ENCODE measurements at regions not wholly inside any gene's neighbourhood (a gene's known extent, or its start where the extent isn't known, plus 50 kb on each side); places are given as distances from the start of the nearest gene placed in this dataset.

- no peak for DNase-seq
These were observed 2036.2 kb upstream of the PIK3C3 start for GRCh38 chr18:39918847-39919246.

DNA sequence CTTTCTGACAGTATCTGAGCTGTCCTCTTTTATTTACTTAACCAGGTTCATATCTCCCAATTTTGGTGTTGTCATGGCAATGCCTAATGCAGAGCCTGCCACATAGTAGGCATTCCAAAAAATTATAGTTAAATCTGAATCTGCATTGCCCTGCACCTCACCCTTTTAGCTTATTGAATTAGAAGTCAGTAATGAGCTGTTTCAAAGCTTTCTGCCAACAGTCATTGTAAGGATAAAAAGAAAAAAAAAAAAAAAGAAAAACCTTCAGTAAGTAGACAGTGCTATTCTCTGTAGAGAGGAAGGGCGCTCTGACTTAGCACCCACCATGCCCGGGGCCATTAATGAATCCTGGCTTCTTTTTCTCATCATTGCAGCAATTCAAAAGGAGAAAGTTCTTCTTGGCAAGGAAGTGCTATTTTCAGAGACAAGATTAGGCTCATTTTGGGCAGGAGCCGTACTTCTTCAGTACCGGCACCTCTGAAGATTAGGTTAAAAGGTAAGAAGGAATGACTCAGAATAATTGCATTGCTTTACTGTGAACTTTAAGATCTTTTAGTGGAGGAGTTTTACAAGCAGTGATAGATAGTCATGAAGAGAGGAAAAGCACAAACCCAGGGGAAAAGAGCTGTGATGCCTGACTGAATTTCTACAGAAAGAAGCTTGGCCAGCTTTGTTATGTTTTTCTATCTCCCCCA, 2041.2 kb upstream of the PIK3C3 start:
- no peak for DNase-seq

- no peak for DNase-seq
These were observed 2043.3 kb upstream of the PIK3C3 start for GRCh38 chr18:39911716-39912115.

GRCh38 chr18:39909706-39910105, 2045.3 kb upstream of the PIK3C3 start:
- DNase-seq, result no peak

GRCh38 chr18:39886136-39886535, 2068.9 kb upstream of the PIK3C3 start:
- DNase-seq, result no peak

GRCh38 chr18:39872651-39873050, 2082.4 kb upstream of the PIK3C3 start:
- no peak for DNase-seq

DNA sequence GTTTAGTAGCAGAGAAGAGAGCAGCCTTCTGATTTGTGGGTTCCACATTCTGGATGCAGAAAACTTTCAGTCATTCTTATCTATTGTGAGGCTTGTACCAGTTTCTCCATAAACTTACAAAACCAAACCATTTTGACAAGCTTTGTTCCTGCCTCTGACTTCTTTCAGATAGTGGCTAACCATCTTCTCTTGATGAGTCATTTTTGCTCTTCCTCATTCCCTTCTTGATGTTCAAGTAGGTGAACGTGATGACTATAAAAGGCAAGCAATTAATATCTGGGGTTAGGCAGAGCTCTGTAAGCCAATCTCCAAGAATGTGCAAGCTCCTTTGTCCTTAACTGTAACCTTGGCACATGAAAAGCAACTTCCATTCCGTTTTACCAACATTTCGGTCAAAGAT, 2083.1 kb upstream of the PIK3C3 start:
- DNase-seq, result no peak

DNA sequence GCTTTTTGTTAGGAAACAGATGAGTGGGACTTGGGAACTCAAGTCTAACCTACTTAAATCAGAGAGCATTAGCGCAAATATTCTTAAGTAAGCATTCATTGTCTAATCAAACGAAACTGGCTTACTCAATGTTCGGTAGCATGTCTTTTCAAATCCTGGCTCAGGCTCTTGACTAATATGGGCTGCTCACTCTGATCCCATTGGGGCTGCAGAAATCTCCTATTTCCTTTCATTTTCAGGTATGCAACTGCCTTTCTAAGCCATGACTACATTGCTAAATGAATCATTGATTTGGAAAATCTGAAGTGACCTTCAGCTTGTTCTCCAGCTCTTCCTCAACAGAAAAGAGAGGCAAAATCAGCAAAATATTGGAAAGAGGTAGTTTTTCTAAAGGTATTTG, 2084.4 kb upstream of the PIK3C3 start:
- no peak for DNase-seq

GRCh38 chr18:39863916-39864315, 2091.1 kb upstream of the PIK3C3 start:
- no peak for DNase-seq

DNA sequence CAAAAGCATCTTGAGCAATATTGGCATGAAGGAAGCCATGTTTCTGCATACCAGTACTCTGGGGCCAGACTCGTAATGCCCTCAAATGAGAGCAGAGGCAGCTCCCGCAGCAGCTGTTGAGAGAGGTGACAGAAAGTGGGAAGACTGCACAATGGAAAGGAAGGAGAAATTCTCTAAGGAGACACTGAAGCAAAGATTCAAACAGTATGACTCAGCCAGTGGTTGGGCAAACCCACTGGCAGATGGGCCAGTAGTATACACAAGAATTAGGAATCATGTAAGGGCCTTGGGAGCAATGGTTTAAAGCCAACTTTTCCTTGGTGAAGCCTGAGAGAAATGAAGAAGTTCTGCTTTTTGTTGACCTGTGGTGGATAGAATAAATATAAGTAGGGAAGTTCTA, 2092.7 kb upstream of the PIK3C3 start:
- DNase-seq, result no peak

- DNase-seq, result no peak
These were observed 2100.7 kb upstream of the PIK3C3 start for GRCh38 chr18:39854291-39854690.

- DNase-seq, result no peak
These were observed 2108.8 kb upstream of the PIK3C3 start for GRCh38 chr18:39846265-39846664.

GRCh38 chr18:39845631-39846030, 2109.4 kb upstream of the PIK3C3 start:
- no peak for DNase-seq

GRCh38 chr18:39845106-39845505, 2109.9 kb upstream of the PIK3C3 start:
- DNase-seq, result no peak

GRCh38 chr18:39843546-39843945, 2111.5 kb upstream of the PIK3C3 start:
- DNase-seq, result no peak

DNA sequence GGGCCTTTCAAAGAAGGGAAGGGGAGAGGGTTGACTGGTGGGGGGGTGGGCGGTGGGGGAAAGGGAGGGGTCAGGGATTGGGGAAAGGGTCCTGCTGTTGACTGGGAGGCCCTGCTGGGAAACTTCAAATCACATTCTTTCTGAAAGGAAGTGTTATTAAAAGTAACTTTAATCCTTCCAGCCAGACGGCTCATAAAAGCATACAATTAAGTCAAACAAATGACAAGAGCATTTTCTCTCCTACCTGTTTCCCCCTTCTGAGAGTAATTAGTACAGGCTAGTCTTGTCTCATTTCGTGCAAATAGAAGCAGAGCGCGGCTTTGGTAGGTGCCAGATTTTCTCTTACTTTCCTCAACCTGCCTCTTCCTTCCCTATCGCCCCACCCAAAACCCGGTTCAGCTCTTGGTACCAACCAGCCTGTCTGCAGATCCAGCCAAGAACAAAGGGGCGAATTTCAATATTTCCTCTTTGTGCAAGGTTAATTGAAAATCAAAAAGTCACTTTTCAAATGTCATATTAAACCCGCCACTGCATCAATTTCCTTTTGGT, 2112.6 kb upstream of the PIK3C3 start:
- DNase-seq, result no peak

DNA sequence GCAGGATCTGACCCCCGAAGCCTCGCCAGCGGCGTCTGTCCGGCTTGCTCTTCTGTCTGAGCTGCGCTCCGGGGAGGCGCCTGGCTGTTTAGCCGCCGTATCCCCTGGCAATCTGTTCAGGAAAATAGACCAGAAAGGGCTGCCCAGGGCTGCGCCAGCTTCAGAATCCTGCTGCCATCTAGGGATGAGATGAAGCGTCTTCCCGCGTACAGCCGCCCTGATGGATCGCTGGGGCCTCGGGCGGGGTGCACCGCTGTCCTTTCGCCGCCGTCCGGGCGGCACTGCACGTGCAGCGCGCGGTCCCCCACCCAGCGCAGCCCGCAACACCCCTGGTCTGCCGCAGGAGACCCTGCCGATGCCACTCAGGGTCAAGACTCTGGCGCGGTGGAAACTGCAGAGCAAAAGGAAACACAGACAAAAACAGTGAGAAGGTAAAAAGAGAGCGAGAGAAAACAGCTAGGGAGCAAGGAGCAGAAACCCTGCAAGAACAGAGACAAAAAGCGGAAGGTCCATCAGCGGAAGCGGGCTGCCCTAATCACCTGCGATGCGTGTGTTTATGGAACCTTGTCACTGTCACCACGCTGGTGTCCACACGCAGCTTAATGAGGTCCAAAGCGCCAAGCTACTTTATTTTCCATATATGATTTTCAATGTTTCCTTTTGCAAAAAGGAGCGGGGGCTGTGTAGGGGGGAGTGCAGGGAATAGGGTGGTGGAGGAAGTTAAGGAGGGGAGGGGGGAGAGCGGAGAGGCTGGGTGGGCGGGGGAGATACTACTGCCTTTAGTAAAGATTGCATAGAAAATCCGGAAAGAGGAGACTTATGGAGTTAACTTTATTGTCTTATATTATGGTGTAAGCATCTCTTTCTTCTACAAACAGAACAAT, 2113.3 kb upstream of the PIK3C3 start:
- DNase-seq, result no peak

GRCh38 chr18:39840856-39841481, 2114.1 kb upstream of the PIK3C3 start:
- no peak for DNase-seq

- DNase-seq, result no peak
These were observed 2114.6 kb upstream of the PIK3C3 start for GRCh38 chr18:39840406-39840805.

- no peak for DNase-seq
These were observed 2115.3 kb upstream of the PIK3C3 start for GRCh38 chr18:39839782-39840181.

DNA sequence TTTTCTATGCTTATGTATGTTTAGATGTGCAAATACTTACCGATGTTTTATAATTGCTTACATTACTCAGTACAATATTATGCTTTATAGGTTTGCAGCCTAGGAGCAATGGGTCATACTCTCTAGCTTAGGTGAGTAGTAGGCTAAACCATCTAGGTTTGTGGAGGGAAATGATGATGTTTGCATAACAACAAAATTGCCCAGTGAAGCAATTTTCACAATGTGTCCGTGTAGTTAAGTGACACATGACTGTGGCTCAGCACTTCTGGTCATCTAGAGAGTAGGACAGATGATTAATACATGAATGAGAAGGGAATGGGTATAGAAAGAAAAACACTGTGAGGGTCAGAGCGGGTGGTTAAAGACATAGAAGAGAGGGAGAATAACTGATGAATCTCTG, 2116.2 kb upstream of the PIK3C3 start:
- no peak for DNase-seq

GRCh38 chr18:39835303-39836030, 2119.6 kb upstream of the PIK3C3 start:
- no peak for DNase-seq

DNA sequence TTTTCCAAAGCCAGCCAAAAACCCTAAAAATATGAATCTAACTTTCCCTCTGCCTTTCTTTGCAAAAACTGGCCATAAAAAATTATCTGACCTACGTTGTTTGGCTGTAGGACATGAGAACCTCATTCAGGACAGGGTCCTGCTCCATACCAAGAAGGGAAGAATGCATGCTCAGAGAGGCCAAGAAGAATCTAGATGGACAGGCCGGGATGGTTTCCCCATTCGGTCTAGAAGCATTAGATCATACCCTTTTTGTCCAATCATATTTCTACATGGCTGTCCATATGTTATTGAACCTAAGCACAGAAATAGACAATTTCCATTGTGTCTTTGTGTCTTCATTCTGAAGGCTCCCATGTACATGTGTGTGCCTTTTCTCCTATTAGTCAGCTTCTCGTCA, 2120.4 kb upstream of the PIK3C3 start:
- DNase-seq, result no peak

Measured in T-helper 9 cell (primary cell).